ENCODE measurements at regions not wholly inside any gene's neighbourhood (a gene's known extent, or its start where the extent isn't known, plus 50 kb on each side); places are given as distances from the start of the nearest gene placed in this dataset.

- FAIRE-seq: no peak
- CTCF ChIA-PET: interaction anchor here (1.0 kb wide), 1 partner anchor 9 kb away, joined by 3 read pairs; no protein-coding TSS in a partner anchor
- dilution Hi-C loops (cut with MboI; ENCODE audit: extremely low pct_ligation_motif_present, low sequenced_read_pairs): no loop called here
Observed at GRCh38 chr5:74154526-74154925, 486.0 kb downstream of the ENC1 start.

More at GRCh38 chr5:74154526-74154925, 486.0 kb downstream of the ENC1 start:
- Histone ChIP-seq H3K9ac (replicated peaks; ENCODE audit: extremely low read depth, insufficient read depth, low read length) (no peak overlapping the region), H3K27me3 (ENCODE audit: control insufficient read depth in 2 of 2, insufficient read depth in 2 of 2, low read length in 2 of 2) (peaks cover 0 to 2% of the 10 kb centered on the region in 2 experiments), H3K4me2 (ENCODE audit: insufficient read depth, low read length) (no peak overlapping the region), H3K36me3 (ENCODE audit: control insufficient read depth in 2 of 2, extremely low read depth in 1 of 2, insufficient read depth in 2 of 2, low read length in 2 of 2) (no peaks in the 10 kb centered on the region), H4K20me1 (replicated peaks; ENCODE audit: control insufficient read depth, extremely low read depth, insufficient read depth, low read length) (no peaks in the 10 kb centered on the region), H3K4me3 (replicated peaks in 1 of 3; ENCODE audit: insufficient read depth in 1 of 3, low read depth in 1 of 3, low read length in 3 of 3) (no peak overlapping the region), H2AFZ (ENCODE audit: low read depth, low read length) (no peak overlapping the region), H3K9me1 (replicated peaks; ENCODE audit: control insufficient read depth, extremely low read depth, insufficient read depth, low read length) (no peaks in the 10 kb centered on the region), H3K4me1 (ENCODE audit: control insufficient read depth, extremely low read depth, insufficient read depth, low read length) (peaks cover 6% of the 10 kb centered on the region), H3K79me2 (ENCODE audit: control insufficient read depth, insufficient read depth, low read length) (no peaks in the 10 kb centered on the region), H3K27ac (ENCODE audit: insufficient read depth, low read depth, low read length) (no peak overlapping the region), H3K9me3 (replicated peaks; ENCODE audit: control insufficient read depth, insufficient read depth, low read length) (no peaks in the 10 kb centered on the region)
- DNase-seq (ENCODE audit: low read depth, low spot score): no peak
- no peak for TF ChIP-seq POLR2AphosphoS5 (IDR thresholded peaks at IDR 0.05; ENCODE audit: insufficient read depth, low read depth, low read length)
- no peak for TF ChIP-seq EZH2 (IDR thresholded peaks at IDR 0.05; ENCODE audit: borderline replicate concordance, low read depth, low read length, severe bottlenecking)
- no peak for TF ChIP-seq GATA2 (IDR thresholded peaks at IDR 0.05; ENCODE audit: insufficient read depth, insufficient read length, low read depth, low read length)
- no peak for TF ChIP-seq POLR2A (IDR thresholded peaks at IDR 0.05; ENCODE audit: low read depth, low read length)
- TF ChIP-seq, protein P1, sequence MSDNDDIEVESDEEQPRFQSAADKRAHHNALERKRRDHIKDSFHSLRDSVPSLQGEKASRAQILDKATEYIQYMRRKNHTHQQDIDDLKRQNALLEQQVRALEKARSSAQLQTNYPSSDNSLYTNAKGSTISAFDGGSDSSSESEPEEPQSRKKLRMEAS (IDR thresholded peaks at IDR 0.05; ENCODE audit: insufficient read depth, insufficient read length): no peak
- TF ChIP-seq, protein P2, sequence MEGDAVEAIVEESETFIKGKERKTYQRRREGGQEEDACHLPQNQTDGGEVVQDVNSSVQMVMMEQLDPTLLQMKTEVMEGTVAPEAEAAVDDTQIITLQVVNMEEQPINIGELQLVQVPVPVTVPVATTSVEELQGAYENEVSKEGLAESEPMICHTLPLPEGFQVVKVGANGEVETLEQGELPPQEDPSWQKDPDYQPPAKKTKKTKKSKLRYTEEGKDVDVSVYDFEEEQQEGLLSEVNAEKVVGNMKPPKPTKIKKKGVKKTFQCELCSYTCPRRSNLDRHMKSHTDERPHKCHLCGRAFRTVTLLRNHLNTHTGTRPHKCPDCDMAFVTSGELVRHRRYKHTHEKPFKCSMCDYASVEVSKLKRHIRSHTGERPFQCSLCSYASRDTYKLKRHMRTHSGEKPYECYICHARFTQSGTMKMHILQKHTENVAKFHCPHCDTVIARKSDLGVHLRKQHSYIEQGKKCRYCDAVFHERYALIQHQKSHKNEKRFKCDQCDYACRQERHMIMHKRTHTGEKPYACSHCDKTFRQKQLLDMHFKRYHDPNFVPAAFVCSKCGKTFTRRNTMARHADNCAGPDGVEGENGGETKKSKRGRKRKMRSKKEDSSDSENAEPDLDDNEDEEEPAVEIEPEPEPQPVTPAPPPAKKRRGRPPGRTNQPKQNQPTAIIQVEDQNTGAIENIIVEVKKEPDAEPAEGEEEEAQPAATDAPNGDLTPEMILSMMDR (IDR thresholded peaks at IDR 0.05; ENCODE audit: extremely low read depth in 1 of 2, insufficient read depth in 1 of 2, low read depth in 1 of 2, low read length in 2 of 2): no peak
- no peak for TF ChIP-seq JUN (IDR thresholded peaks at IDR 0.05; ENCODE audit: borderline replicate concordance, insufficient read depth, insufficient read length, low read depth)
- TF ChIP-seq MYC (IDR thresholded peaks at IDR 0.05; ENCODE audit: low read depth, low read length): no peak
- no peak for TF ChIP-seq FOS (IDR thresholded peaks at IDR 0.05; ENCODE audit: borderline replicate concordance, insufficient read depth, low read length)
- intact Hi-C loops (cut with micrococcal nuclease): no loop called here
- POLR2A ChIA-PET: no interaction called here
- BruUV-seq (replicated peaks): no TSS peak

Data from endothelial cell of umbilical vein (primary cell).